Activated CD4-positive, alpha-beta T cell treated with anti-CD3 and anti-CD28 coated beads, Interleukin-10, Interleukin-2, amounts not matched to agents 100 ng/mL and 50 ng/mL, durations not matched to agents 16 hours and 8 hours (primary cell): ENCODE measurements at regions not wholly inside any gene's neighbourhood (a gene's known extent, or its start where the extent isn't known, plus 50 kb on each side); places are given as distances from the start of the nearest gene placed in this dataset.

Source experiments
- DNase-seq: peaks from one replicate; pipeline ENCODE4 v3.0.0-alpha.2; 2020

DNA sequence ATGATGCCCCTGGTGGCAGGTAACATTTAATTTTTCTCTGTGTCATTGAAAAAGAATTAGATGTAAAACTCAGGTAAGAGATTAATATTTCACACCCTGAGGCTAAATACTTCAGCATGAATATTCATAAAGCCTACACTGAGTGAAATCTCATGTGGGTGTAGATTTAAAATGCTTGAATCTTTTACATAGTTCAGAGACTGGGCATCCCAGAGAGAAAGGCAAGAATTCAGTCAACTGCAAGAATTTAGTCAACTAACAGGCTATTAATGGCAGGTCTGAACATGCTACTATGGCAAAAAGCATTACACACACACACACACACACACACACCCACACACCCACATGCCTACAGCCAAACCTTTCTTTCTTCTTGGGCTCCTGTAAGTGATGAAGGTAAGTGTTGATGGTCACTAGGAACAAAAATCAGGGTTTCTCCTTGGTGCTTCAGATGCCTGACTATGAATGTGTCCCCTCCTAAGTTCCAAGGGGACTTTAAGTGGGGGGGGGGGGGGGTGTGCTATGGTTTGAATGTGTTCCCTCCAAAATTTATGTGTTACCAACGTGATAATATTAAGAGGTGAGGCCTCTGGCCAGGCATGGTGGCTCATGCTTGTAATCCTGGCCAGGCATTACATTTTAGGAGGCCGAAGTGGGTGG, 63.7 kb upstream of the PSMD7 start:
- DNase-seq: no peak

DNA sequence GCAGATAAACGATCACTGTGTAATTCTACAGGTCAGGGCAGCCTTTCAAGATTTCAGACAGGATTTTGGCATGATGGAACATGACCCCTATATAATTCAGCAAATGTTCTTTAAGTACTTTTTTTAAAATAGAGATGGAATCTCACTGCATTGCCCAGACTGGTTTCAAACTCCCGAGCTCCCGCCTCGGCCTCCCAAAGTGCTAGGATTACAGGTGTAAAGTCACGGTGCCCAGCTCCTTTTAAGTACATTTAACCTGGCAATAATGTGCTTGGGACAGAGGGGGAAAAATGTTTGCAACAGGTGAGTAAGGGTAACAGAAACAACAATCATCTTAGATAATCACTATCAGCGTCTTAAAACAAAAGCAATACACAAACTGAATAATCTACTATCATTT, 66.5 kb upstream of the PSMD7 start:
- no peak for DNase-seq

DNA sequence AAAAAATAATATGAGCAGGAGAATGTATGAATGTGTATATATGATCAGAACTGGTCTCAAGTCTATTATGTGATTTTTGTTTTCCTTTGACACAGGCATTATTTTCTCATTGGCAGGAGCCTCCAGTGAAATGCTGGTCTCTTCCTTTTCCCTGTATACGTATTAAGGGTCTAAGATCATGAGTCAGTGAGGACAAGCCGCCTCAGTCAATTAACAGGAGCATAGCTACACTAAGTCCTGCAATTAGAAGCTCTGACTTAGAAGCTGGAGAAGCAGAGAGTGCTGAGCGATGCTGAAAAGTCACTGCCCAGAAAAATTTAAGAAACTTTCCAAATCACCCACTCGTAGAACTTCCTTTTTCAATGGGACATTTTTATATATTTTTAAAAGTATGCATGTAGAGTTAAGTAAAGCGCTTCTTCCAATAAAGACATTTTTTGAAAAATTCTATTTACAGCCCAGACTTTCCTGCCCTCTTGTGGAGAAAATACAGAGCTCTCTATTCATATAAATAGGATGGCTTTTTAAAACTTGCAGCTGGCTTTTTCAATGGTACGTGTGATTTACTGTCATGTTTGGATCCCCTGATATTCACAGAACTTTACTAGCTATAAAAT, 70.2 kb upstream of the PSMD7 start:
- DNase-seq: no peak

DNA sequence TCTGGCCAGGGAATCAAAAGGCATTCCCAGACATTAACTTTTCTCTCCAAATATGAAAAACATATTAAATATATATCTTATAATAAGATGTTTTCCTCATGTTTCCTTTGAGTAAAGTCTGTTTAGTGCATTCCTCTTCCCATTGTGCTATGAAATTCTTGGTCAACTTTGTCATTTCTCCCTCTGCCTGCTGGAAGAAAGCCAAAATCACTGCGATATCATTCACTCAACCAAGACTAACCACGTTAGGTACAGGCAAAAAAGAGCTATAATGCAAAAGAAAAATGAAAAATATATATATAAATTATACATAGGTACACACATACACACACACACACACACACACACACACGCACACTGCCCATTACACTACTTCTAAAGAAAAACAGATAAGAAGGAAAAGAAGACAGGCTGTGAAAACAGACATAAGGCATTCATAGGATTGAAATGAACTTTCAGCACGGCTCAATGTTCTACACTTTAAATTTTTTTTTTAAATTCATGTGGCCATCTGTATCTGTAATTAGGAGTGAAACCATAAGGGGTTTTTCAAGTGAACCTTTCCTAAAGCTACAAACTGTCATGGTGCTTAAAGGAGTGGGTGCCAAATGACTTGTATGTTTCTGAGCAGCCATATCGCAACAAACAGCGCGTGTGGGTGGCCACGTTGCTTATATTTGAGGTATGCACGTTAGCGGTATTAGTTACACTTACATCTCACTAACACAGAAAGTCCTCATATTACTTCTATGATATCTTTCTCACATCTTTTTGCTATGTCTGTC, 71.6 kb upstream of the PSMD7 start:
- no peak for DNase-seq

DNA sequence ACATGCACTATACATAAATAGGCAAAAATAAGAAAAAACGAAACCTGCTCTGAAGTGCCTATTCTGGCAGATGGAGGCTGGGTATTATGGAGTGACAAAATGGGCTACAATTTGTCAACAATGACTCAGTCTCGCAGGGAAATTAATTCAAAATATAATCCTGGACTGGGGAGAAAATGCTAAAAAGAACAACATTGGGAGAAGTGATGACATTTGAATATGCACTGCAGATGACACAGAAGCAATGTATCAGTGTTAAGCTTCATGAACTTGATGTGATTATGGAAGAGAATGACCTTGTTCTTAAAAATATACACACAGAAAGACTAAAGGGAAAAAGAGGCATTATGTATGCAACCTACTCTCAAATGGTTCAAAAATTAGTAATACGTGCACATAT, 74.8 kb upstream of the PSMD7 start:
- DNase-seq: no peak

DNA sequence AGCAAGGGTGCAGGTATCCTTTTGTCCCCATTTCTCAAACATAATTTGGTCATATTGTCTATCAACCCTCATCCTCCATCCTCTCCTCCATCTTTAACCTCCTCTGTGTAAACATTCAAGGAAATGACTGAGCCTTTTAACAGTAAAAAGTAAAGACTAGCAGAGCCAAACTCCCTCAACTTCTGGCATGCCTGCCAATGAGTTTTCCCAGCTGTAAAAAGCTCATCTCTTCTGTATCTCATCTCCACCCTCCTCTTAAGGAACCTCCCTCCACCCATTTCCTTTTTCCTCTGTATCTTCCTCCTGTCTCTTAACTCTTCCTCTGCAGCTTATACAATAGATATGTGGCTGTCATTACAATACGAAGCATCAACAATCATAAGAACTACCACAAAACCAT, 76.9 kb upstream of the PSMD7 start:
- DNase-seq: no peak

DNA sequence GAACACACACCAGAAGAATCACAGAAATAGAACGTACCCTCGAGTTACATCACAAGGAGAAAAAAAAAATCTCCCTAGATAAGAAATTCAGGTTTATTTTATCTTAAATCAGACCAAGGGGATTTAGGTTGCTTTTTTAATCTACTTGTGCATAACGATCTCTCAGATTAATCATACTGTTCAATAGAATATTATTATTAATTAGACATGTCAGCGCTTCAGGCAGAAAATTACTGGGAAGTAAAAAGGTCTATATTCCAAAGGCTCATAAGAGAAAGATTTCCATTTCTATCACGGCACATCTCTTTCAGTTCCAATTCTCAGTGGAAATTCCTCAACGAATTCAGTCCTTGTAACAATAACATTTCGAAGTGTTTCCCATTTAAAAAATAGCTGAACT, 77.7 kb upstream of the PSMD7 start:
- no peak for DNase-seq

DNA sequence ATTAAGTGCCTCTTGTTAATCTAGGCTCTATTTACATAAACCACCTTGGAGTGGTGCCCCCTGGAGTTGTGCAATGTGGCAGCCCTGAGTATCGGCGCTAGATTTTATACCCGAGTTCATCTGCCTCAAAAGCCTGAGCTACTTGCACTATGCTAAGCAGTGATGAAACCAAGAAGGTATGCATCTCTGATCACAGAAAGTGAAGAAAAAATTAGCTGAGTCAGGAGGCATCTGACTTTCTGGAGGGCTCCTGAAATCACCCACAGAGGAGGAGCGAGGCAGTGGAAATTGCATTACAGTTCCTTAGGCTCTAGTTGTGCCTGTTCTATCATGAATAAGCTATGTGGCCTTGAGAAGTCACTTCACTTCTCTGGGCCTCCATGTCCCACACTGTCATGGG, 80.3 kb upstream of the PSMD7 start:
- no peak for DNase-seq

DNA sequence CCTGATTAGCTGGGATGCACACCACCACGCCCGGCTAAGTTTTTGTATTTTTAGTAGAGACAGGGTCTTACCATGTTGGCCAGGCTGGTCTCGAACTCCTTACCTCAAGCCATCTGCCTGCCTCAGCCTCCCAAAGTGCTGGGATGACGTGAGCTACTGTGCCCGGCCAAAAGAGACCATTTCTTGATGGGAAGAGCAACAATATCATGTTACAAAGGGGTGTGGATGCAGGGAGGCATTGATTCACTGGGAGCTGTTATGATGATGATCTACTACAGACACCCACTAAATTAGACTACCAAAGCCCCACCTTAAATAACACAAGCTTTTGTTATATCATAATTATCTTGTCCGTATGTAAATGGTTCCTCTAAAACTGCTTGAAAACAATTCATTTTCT, 81.4 kb upstream of the PSMD7 start:
- no peak for DNase-seq

DNA sequence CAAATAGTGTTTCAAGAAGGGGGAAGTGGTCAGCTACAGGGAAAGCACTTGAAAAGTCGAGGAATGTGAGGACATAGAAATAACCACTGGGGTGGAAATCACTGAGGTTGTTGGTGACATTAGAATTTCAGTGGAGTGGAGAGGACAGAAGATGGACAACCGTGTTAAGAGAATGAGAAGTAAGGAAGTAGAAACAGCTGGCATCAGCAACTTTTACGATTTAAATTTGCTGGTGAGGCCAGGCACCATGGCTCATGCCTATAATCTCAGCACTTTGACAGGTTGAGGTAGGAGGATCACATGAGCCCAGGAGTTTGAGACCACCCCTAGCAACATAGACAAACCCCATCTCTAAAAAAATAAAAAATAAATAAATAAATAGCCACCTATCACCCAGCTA, 83.2 kb upstream of the PSMD7 start:
- DNase-seq: no peak

DNA sequence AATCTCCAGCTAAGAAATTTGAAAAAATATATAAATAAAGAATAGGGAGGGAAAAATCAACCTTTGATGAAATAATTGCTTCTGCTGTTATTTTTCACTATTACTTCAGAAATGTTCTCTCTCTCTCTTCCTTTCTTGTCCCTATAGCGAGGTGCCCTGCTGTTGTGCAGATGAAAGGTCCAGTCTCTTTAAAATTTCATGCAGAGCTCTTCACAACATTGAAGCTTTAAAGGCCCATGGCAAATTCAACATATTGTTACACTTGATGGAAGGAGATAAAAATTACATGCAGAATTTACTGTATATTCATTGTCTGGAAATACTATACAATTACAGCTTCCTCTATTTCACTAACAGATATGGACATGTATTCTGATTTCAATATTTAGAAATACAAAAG, 86.4 kb upstream of the PSMD7 start:
- no peak for DNase-seq

DNA sequence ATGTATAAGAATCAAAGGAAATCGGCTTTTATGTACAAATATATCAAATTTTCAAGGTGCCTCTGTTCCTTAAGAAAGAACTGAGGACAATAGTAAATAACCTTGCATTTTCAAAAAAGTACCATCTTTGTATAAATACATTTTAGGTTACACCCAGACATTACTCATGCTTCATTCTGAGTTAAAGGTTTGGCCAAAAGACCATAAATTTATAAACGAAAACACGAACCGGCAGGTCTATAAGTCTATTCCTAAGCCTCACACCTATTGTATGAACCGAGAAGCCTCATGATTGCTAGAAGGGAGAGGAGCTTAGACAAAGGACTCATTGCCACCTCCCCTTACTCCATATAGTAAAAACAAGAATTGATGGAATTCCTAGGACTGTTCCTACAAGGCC, 94.6 kb upstream of the PSMD7 start:
- DNase-seq: no peak

DNA sequence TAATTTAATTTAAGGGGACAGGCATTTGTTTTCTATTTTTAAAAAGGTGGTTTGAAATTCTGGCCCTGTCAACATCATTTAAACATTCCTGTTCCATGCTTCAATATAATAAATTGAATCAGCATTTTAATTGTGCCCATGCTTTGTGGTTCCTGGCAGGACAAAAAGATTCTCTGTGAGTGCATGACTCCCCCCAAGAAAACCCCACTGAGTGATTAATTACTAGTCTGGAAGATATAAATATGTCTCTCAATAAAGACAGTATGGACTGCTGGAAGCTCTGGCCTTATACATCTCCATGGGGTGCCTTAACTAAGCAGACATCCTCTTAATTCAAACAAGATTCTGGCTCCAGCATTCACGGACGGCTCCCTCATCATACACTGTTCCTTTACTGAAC, 95.0 kb upstream of the PSMD7 start:
- DNase-seq: no peak

DNA sequence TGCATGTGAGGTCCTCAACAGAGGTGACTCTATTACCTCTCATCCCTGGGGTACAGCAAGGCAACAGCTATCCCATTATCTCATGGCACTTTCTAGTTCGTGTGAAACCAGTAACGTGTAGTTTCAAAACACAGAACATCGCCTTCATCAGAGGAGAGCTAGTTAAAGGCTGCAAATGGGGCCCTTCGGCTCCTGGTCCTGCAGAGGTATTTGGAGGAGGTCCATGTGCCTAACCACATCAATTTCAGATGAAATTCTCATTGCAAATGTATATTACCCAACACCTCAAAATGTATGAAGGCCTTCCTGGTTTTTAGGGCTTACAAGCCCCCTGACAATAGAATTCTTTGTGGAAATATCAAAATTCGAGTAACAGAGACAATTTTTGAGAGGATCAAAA, 95.7 kb upstream of the PSMD7 start:
- DNase-seq: no peak

DNA sequence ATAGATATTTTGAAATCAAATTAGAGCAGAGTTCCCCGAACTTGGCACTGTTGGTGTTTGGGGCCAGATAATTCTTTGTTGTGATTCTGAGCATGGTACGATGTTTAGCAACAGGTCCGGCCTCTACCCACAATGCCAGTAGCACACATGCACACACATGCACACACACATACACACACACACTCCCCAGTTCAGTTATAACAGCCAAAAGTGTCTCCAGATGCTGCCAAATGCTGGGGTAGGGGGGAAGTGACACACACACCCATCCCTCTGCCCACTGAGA, 96.8 kb upstream of the PSMD7 start:
- no peak for DNase-seq

DNA sequence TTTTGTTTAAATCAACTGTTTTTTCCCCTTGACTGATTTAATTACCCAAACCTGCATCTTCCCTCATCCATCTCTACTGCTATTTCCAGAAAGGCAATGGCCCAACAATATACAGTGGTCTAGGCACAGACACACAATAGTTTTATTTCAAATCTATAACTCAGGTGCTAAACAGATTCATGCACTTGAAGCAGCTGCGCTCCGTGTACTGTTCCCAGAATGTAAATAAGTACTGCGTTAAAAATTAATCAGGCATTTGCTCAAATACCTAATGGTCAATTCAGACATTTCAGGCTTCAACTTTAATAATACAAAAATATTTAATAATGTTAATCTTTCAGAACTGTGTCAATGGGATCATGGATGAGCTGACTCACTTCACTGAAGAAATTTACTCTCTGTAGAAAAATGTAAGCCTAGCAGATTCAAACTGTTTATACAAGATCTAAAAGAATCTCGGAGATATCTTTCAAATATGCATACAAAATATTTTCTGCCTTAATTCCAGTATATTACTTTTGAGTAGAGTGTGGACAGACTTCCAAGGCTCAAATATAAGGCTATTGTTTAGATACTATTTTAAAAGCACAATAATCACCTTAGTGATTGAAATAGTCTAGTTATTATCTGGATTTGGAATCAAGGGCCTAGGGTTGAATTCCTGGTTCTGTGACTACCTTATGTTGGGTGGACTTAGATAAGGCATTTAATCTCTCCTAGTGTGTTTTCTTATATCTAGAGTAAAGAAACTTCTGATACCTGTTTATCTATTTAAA, 97.4 kb upstream of the PSMD7 start:
- no peak for DNase-seq

DNA sequence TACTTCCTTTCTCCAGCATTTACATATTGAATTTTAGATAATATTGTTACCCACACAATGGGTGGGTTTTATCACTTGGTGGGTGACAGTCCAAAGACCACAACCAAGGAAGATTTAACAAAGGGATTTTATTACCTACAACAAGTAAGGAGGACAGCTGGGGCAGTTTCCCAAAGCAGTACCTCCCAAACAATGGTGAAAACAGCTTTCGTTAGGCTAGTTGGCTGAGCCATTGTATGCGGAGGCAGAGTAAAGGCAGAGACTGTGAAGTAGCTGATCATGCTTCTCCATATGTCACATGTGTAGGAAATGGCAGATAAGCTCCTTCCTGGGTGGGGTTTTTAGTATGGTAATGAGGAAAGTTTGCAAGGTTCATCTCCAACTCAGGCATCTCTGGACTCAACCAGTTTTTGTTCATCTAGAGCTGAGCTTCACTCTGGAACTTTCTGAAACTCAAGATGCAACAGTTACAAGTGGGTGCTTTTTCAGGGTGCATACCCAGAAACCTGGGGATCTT, 104.3 kb upstream of the PSMD7 start:
- no peak for DNase-seq

DNA sequence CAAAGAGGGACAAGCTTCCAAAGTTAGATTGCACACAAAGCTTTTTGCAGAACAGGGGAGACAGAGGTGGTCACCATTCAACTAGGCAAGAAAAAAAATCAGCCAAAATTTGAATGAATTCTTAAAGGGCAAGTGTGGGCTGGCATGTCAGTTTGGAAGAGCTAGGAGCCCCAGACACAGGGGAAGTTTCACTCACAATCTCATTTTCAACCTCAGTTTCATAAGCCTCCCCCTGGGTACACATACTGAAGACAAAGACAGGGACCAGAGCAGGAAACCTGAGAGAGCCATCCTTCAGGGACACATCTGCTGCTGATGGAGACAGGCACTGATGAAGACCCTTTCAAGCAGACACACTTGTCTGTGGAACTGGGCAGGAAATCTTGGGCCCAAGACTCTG, 106.3 kb upstream of the PSMD7 start:
- no peak for DNase-seq

DNA sequence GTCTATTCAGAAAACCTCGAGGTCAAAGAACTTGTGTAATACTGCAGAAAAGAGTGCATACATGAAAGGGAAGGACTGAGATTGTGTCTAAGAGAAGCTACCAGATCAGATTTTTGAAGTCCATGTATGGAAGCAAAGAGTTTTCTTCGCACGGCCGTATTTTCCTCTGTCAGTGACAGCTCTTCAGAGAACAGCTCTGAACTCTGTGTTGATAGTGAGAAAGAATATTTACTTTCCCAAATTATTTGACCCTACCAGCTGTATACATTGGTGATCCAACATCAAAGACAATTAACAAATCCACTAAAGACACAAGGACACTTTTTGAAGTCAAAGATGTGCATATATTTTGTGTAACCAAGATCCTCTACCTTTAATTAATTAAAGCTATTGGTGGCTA, 107.8 kb upstream of the PSMD7 start:
- no peak for DNase-seq

DNA sequence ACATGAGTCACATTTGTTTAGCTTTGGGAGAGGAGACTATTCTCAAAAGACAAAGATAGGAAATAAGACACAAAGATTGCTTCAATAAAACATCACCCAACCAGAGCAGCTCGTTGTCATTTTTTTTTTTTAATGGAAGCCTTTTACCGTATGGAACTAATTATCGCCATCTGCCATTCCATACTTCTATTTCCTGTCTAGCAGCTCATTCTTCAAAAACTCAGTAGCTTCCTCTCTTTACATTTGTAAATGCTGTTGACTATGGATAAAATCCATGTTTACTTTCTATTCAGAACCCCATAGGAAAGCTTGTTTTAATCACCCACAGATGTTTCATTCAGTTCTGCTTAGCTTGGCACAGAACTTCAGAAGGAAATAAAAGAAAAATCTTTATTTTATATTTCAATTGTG, 110.0 kb upstream of the PSMD7 start:
- DNase-seq: no peak

DNA sequence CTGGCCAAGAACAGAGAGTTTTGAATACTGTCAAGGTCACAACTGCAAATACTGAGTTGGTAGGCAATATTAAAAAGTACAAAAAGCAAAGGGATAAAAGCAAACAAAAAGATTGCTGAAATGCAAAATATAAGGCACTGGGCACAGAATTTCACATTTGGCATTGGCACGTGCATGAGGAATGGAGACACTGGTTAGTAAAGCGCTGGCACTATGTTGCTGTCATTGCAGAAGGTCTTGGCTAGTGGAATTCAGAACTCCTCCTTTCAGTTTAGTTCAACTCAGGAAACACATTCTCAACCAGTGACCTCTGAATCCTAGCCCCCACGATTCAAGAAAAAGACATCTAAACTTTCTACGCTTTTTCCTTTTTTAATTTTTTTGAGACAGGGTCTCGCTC, 111.8 kb upstream of the PSMD7 start:
- no peak for DNase-seq

DNA sequence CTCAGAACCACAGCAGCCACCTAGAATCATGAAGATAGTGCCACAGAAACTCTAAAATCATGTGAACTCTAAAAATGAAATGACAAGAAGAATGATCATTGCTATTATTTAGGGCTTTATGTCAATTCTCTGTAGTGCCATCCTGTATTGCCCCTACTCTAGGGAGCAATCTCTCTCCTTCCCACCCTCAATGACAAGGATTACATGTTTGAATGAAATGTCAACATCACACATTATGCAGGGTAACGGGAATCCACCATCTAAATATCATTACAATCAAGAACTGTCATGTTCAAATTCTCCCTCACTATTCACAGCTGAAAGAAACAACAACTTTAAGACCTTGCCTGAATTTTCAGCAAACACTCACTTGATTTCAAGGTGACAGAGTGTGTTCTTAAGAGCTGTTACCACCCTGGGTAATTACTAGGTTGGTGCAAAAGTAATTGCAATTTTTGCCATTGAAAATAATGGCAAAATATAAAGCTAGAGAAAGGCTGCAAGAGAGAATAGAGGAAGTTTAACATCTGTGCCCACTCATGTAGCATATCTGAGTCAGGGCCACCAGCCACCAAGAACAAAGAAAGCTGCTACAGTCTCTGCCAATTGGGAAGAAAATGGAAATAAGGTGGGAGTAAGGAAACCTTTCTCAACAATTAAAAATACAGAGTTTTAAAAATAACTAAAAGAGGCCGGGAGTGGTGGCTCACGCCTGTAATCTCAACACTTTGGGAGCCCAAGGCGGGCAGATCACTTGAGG, 112.8 kb upstream of the PSMD7 start:
- no peak for DNase-seq
